Mesothelial cell of epicardium (in vitro differentiated cells): ENCODE measurements at regions not wholly inside any gene's neighbourhood (a gene's known extent, or its start where the extent isn't known, plus 50 kb on each side); places are given as distances from the start of the nearest gene placed in this dataset.

Experiments used
- DNase-seq, 2 experiments: peaks; one replicate each; pipeline ENCODE4 v3.0.0; 2021; ENCODE audit warnings: low spot score in 2 of 2; ENCODE audit not compliant: unreplicated experiment in 2 of 2
- H3K27ac Mint-ChIP-seq: 2 replicates; pipeline ENCODE4 v1.8.0; 2021; ENCODE audit warnings: mixed read lengths
- H3K27me3 Mint-ChIP-seq: 2 replicates; pipeline ENCODE4 v1.8.0; 2021; ENCODE audit warnings: low read depth, mixed read lengths
- H3K36me3 Mint-ChIP-seq: 2 replicates; pipeline ENCODE4 v1.8.0; 2021; ENCODE audit warnings: mixed read lengths
- H3K4me1 Mint-ChIP-seq: 2 replicates; pipeline ENCODE4 v1.8.0; 2021; ENCODE audit warnings: mixed read lengths
- H3K4me3 Mint-ChIP-seq: 2 replicates; pipeline ENCODE4 v1.8.0; 2021; ENCODE audit warnings: mild to moderate bottlenecking, moderate library complexity, mixed read lengths
- H3K9me3 Mint-ChIP-seq: 2 replicates; pipeline ENCODE4 v1.8.0; 2021; ENCODE audit warnings: mixed read lengths
- CTCF ChIP-seq: fragments of 200-600 bp; sonication (generic); IDR thresholded peaks from one replicate; pipeline ENCODE4 v1.5.0; 2021; ENCODE audit warnings: antibody characterized with exemption; ENCODE audit not compliant: unreplicated experiment

GRCh38 chr1:189859385-189859977 lies 618.2 kb downstream of the BRINP3 start:
- Mint-ChIP-seq H3K36me3 (no peaks in the 10 kb centered on the region), H3K27ac (no peak overlapping the region), H3K27me3 (no peaks in the 10 kb centered on the region), H3K9me3 (peaks cover 41% of the 10 kb centered on the region), H3K4me3 (no peak overlapping the region), H3K4me1 (no peaks in the 10 kb centered on the region)
- TF ChIP-seq CTCF, result no peak
- DNase-seq, result no peak

DNA sequence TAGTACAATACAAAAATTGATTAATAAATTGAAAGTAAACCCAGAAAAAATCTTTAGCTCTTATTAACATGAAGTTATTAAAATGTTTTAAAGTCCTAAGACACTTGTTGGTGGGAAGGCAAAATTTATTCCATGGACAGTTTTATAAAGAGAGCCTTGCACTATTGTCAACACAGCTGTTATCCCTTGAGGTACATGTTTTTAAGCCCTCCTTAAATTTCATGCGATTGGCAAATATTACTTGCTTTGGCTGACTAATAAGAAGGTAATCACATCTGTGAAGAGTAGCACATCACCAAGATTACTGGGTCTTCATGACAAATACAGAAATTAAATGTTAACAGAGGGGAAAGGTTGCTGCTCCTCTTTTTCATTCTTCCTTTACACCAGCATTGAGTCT lies 611.1 kb downstream of the BRINP3 start:
- Mint-ChIP-seq H3K27ac (no peak overlapping the region), H3K4me3 (no peak overlapping the region), H3K27me3 (no peaks in the 10 kb centered on the region), H3K4me1 (no peaks in the 10 kb centered on the region), H3K9me3 (no peaks in the 10 kb centered on the region), H3K36me3 (no peaks in the 10 kb centered on the region)
- no peak for DNase-seq
- TF ChIP-seq CTCF, result no peak

GRCh38 chr1:189868021-189868420 lies 609.6 kb downstream of the BRINP3 start:
- DNase-seq, result no peak
- no peak overlapping the region for H3K27ac Mint-ChIP-seq
- no peaks in the 10 kb centered on the region for H3K9me3 Mint-ChIP-seq
- no peaks in the 10 kb centered on the region for H3K36me3 Mint-ChIP-seq
- H3K4me1 Mint-ChIP-seq, result no peaks in the 10 kb centered on the region
- TF ChIP-seq CTCF, result no peak
- H3K27me3 Mint-ChIP-seq, result no peaks in the 10 kb centered on the region
- no peak overlapping the region for H3K4me3 Mint-ChIP-seq

DNA sequence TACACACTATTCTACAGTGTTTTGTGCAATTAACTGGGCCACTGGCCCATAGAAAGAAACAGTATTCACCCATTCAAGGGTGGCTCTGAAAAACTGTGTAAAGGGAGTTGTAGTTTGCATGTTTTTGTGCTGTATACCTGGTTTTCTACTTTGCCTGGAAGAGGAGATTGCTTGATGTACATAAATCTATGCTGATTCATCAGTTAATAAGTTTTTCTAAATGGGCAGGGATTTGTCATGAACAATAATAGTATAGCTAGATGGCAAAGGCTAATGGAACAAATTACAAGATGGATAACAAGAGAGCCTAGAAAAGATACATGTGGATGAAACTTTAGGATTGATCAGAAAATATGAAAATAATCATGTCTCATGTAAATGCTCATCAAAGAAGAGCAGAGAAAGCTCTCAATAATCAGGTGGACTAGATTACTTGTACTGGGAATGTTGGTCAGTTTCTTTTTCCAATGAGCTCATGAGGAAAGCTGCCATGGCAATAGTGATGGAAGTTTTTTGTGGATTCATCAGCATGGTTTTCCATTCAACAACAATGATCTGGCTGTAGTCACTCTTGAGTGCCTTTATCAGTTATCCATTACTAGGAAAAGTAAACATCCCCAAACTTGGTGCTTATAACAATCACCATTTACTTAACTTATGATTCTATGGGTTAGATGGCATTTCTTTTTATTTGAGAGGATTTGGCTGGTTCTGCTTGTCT lies 602.8 kb downstream of the BRINP3 start:
- Mint-ChIP-seq H3K4me1 (no peaks in the 10 kb centered on the region), H3K9me3 (no peaks in the 10 kb centered on the region), H3K27ac (no peak overlapping the region), H3K27me3 (no peaks in the 10 kb centered on the region), H3K4me3 (no peak overlapping the region), H3K36me3 (no peaks in the 10 kb centered on the region)
- DNase-seq, result no peak
- no peak for TF ChIP-seq CTCF

GRCh38 chr1:189880135-189880534 lies 597.5 kb downstream of the BRINP3 start:
- no peaks in the 10 kb centered on the region for H3K36me3 Mint-ChIP-seq
- no peak for DNase-seq
- no peaks in the 10 kb centered on the region for H3K9me3 Mint-ChIP-seq
- no peak overlapping the region for H3K27ac Mint-ChIP-seq
- no peak overlapping the region for H3K4me3 Mint-ChIP-seq
- no peak for TF ChIP-seq CTCF
- H3K4me1 Mint-ChIP-seq, result peaks cover 3% of the 10 kb centered on the region
- no peaks in the 10 kb centered on the region for H3K27me3 Mint-ChIP-seq
